Kidney (tissue), 13 donors: ENCODE measurements at regions not wholly inside any gene's neighbourhood (a gene's known extent, or its start where the extent isn't known, plus 50 kb on each side); places are given as distances from the start of the nearest gene placed in this dataset.

ENCODE experiments used
- DNase-seq, 5 donors: peaks; one replicate each; pipeline ENCODE4 v3.0.0-alpha.2; 2013 to 2020
- FAIRE-seq: peaks from 2 replicates; lab custom pipeline; 2012; peaks lifted over from hg19 to GRCh38; lab: Jason Lieb, UNC
- H3K27ac ChIP-seq, 2 donors: one replicate each; pipeline ENCODE4 v1.7.0; 2013; ENCODE audit warnings: low read depth in 2 of 2, low read length in 2 of 2, inconsistent platforms in 1 of 2
- H3K27me3 ChIP-seq: one replicate; pipeline ENCODE4 v1.7.1; 2013; ENCODE audit warnings: low read length, inconsistent platforms; ENCODE audit not compliant: control insufficient read depth, insufficient read depth
- H3K36me3 ChIP-seq, 3 donors: one replicate each; pipeline versions ENCODE4 v1.7.0 to v1.7.1; 2013; ENCODE audit warnings: low read length in 3 of 3, control low read depth in 1 of 3, inconsistent platforms in 1 of 3; ENCODE audit not compliant: insufficient read depth in 3 of 3, control insufficient read depth in 2 of 3
- H3K4me1 ChIP-seq, 3 donors: one replicate each; pipeline versions ENCODE4 v1.7.0 to v1.7.1; 2013; ENCODE audit warnings: low read length in 3 of 3, inconsistent platforms in 1 of 3, low read depth in 1 of 3; ENCODE audit not compliant: control insufficient read depth in 2 of 3, insufficient read depth in 2 of 3
- H3K4me3 ChIP-seq, 3 donors: one replicate each; pipeline versions ENCODE4 v1.7.0 to v1.8.1; 2013; ENCODE audit warnings: low read length in 3 of 3, control low read depth in 1 of 3, inconsistent platforms in 1 of 3
- H3K9ac ChIP-seq, 3 donors: one replicate each; pipeline versions ENCODE4 v1.7.0 to v1.7.1; 2013; ENCODE audit warnings: low read length in 3 of 3, control low read depth in 1 of 3, inconsistent platforms in 1 of 3
- H3K9me3 ChIP-seq, 3 donors: one replicate each; pipeline versions ENCODE4 v1.7.0 to v1.7.1; 2013; ENCODE audit warnings: low read length in 3 of 3, control low read depth in 1 of 3, inconsistent platforms in 1 of 3; ENCODE audit not compliant: control insufficient read depth in 2 of 3, insufficient read depth in 1 of 3
- intact Hi-C: fragments of 100-400 bp; cut with DNase I; formaldehyde crosslinking; loops from one replicate; pipeline ENCODE4 v1.11.1; 2022
- TF ChIP-seq, protein P1 (sequence below): IDR thresholded peaks from 3 replicates; pipeline ENCODE4 v1.5.1; 2012; ENCODE audit warnings: mild to moderate bottlenecking, moderate library complexity, borderline replicate concordance; ENCODE audit not compliant: insufficient read depth; ENCODE audit errors: extremely low read depth
- donor health status: control.
- donor health status: control.
- donor health status: control.
- donor health status: control.
- donor health status: control.
- donor health status: DM: yes; HTN: yes; CAD: no.
- donor health status: Normal renal cell carcinoma (clear cell type).

DNA sequence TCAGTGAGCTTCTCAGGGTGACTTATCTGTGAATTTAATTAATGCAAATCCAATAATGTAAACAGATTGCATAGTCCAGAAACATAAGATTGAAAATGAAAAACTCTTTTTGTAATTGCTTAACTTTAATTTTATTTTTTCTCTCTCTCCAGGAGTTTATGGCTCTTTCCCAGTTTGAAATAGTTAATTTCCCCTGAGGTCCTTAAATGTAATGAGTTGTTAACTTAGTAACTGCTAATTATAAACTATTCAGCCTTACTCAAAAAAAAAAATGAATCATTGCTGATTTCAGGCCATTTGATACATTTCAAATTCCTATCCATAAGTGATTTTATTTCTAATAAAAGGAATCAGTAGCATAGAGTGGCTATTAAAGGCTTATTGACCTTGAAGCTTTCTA is 84.1 kb upstream of the TRPC4 start:
- TF ChIP-seq, protein P1, sequence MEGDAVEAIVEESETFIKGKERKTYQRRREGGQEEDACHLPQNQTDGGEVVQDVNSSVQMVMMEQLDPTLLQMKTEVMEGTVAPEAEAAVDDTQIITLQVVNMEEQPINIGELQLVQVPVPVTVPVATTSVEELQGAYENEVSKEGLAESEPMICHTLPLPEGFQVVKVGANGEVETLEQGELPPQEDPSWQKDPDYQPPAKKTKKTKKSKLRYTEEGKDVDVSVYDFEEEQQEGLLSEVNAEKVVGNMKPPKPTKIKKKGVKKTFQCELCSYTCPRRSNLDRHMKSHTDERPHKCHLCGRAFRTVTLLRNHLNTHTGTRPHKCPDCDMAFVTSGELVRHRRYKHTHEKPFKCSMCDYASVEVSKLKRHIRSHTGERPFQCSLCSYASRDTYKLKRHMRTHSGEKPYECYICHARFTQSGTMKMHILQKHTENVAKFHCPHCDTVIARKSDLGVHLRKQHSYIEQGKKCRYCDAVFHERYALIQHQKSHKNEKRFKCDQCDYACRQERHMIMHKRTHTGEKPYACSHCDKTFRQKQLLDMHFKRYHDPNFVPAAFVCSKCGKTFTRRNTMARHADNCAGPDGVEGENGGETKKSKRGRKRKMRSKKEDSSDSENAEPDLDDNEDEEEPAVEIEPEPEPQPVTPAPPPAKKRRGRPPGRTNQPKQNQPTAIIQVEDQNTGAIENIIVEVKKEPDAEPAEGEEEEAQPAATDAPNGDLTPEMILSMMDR, result no peak
- DNase-seq, result no peak
- H3K27ac ChIP-seq, result no peak overlapping the region
- no peaks in the 10 kb centered on the region for H3K4me1 ChIP-seq
- intact Hi-C loops, result no loop called here
- no peaks in the 10 kb centered on the region for H3K9me3 ChIP-seq
- H3K27me3 ChIP-seq, result no peaks in the 10 kb centered on the region
- H3K4me3 ChIP-seq, result no peak overlapping the region
- no peak for FAIRE-seq
- no peak overlapping the region for H3K9ac ChIP-seq
- no peaks in the 10 kb centered on the region for H3K36me3 ChIP-seq

DNA sequence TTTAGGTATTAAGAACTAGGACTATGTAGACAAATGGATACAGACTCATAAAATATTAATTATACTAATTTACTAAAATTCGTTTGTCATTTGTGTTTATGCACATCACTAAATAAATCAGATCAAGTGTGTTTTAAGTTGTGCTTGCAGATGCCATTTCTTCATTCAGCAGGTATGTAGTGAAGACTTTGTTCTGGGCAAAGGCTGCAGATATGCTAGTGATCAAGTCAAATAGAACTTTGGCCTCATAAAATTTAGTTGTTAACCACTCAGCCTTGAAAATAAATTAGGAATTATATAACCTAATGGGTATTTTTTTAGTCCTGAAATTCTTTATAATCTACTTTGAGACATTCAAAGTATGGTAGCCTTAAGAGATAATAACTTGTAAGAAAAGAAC is 80.4 kb upstream of the TRPC4 start:
- no peaks in the 10 kb centered on the region for H3K9me3 ChIP-seq
- no peak for FAIRE-seq

DNA sequence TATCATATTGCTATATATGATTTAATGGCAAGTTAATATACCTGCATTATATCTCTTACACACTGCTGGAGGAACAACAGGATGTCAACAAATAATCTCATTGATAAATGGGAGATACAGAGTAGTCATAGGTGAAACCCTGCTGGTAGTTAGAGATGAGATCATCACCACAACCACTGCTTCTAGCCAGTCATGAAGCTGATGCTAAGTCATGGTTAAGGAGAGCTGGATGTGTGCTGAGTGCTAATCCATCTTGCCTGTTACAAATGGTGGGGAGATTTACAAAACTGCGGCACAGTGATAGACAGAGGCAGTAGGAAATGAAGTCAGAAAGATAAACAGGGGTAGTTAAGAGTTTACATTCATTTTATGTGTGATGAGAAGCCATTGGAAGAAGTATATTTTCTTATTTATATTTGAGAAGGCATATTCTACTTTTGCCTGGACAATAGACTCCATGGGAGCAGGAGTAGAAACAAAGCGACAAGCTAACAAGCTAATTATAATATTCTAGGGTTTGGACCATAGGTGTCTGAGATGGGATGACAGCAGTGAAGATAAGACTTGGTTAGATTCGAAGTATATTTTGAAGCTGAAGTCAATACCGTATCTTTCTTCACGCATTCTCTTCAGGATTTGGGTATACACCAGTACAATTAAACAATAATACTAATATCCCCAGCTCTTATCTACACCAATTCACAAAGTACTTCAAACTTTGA is 78.0 kb upstream of the TRPC4 start:
- Histone ChIP-seq H3K36me3 (no peaks in the 10 kb centered on the region), H3K9me3 (no peaks in the 10 kb centered on the region), H3K4me1 (no peaks in the 10 kb centered on the region), H3K27me3 (no peaks in the 10 kb centered on the region), H3K9ac (no peak overlapping the region), H3K27ac (no peak overlapping the region), H3K4me3 (no peak overlapping the region)
- intact Hi-C loops, result no loop called here
- DNase-seq, result no peak
- TF ChIP-seq, protein P1, result no peak
- no peak for FAIRE-seq

More for the DNA sequence above, 80.4 kb upstream of the TRPC4 start:
- intact Hi-C loops, result no loop called here
- no peaks in the 10 kb centered on the region for H3K36me3 ChIP-seq
- no peak overlapping the region for H3K27ac ChIP-seq
- DNase-seq, result no peak
- TF ChIP-seq, protein P1, result no peak
- no peak overlapping the region for H3K4me3 ChIP-seq
- no peaks in the 10 kb centered on the region for H3K4me1 ChIP-seq
- H3K27me3 ChIP-seq, result no peaks in the 10 kb centered on the region
- no peak overlapping the region for H3K9ac ChIP-seq
